Muscle of arm (tissue), 1 donor: ENCODE measurements at regions not wholly inside any gene's neighbourhood (a gene's known extent, or its start where the extent isn't known, plus 50 kb on each side); places are given as distances from the start of the nearest gene placed in this dataset.
A peak's percentile ranks its signal among the peaks of the same experiment; 100 is the strongest.

Source experiments
- DNase-seq: peaks from one replicate; pipeline ENCODE4 v3.0.0-alpha.2; 2013

DNA sequence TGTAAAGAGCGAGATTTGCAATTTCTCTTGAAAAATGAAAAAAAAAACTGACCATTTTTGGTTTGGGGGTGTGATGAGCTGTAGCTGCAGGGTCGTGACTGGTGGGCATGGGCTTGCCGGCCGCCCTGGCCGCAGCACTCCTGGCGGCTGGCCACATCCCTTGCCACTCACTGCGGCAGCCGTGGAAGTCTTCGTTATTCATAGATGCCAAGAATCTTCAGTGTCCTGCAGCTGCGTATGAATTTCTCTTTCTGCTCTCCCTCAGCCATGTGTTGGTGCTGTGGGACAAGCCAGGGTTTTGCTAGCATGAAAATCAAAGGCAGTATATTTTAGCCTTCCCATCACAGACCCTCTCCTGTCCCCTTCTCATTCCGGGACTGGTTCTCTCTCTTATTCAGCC lies 151.7 kb upstream of the TSHZ3 start:
- peak; percentile 6 for DNase-seq

DNA sequence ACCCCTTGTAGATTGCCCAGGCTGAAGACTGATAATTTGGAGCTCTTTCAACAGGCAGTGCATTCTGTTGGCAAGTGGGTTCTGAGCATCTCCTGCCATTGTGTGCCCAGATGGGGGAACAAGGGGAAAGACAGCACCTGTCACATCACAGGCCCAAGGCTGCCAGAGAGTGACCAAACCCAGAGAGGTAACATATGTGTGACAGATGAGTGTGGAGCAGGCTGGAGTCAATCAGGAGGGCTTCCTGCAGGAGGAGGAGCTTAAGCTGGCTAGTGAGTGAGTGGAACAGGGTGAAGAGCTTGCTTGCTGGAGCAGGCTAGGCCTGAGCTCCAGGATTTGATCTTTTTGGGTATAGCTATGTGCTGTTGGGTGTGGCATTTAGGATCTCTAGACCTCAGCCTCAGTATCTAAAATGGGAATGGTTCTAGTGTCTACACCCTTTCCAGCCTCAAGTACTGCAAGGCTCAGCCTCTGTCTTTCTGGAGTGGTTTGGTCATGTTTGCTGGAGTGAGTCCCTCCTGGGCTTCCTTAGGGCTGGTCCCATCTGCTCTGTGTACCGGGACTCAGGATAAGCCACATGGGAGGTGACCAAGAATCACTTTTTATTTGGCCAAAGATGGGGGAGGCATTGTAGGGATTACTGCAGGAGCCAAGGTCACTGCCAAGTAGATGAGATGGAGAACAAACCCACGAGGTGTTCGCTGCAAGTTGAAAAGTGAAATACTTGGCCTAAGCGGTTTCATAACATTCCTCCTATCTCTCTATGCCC lies 152.4 kb upstream of the TSHZ3 start:
- DNase-seq = no peak

DNA sequence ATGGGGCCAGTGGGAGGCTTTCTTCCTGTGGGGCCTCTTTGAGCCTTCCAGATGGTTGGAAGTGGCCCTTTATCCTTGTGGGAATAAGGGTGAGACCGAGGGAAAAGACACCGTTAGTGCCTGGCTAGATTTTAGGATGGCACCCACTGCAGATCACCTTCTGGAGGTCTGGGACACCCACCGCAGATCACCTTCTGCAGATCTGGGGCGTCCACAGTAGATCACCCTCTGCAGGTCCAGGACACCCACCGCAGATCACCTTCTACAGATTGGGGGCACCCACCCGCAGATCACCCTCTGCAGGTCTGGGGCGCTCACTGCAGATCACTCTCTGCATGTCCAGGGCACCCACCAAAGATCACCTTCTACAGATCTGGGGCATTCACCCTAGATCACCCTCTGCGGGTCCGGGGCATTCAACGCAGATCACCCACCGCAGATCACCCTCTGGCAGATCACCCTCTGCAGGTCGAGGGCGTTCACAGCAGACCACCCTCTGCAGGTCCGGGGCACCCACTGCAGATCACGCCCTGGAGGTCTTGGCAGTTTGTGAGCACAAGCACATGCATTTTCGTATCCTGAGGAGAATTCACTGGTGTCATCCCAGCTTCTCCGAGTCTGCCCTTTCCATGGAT lies 153.4 kb upstream of the TSHZ3 start:
- no peak for DNase-seq

GRCh38 chr19:31503211-31503610 lies 154.0 kb upstream of the TSHZ3 start:
- no peak for DNase-seq

- DNase-seq = no peak
Observed at GRCh38 chr19:31504221-31504620, 155.0 kb upstream of the TSHZ3 start.

DNA sequence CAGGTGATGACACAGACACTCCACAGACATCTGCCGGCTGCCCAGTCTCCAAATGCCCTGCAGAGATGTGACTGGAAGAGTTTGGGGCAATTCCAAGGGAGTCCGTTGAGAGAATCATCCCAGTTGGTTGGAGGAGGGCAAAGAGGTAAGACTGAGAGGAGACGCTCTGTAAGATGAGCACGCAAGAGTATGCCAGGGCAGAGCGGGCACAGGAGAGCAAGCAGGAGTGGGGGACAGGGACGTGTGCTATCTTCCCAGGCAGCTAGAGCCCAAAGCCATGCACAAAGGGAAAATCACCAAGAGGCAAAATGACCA lies 156.3 kb upstream of the TSHZ3 start:
- no peak for DNase-seq

- no peak for DNase-seq
Observed at GRCh38 chr19:31506102-31506501, 156.9 kb upstream of the TSHZ3 start.

DNA sequence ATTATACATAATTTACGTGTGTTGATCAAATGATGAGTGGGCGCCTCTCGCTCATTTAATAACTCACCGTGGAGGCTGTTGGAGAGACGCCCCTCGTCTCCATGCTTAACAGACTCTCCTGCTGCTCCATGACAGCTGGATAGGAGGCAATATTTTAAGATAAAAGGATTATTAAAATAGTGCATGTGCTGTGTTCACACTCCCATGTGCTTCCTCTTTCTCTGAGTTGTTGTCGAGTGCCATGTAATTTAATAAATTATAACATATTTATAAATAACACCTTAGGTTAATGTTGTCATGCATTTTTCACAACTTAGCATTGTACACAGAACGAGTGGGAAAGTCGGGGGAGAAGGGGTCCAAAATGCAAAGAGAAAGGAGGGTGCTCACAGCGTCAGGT lies 161.4 kb upstream of the TSHZ3 start:
- DNase-seq = no peak

DNA sequence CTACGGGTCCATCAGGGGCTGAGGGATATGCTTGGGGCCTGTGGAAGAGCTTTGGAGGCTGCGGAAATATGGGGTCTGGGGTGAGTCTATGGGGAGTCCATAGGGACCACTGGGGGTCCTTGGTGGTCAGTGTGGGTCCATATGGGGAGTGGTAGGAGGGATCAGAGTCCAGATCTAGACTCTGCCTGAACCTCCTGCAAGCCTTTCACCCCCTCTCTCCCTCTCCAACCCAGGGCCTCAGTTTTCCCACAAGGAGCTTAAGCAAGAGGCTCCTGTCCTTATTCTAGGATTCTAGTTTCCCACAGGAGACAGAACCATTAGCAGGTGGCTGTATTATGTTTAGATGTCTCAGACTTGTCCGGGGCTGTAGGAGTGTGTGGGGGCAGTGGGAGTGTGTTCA lies 161.9 kb upstream of the TSHZ3 start:
- no peak for DNase-seq

GRCh38 chr19:31511696-31512095 lies 162.5 kb upstream of the TSHZ3 start:
- no peak for DNase-seq

- DNase-seq = no peak
Observed at GRCh38 chr19:31512181-31512970, 163.1 kb upstream of the TSHZ3 start.

DNA sequence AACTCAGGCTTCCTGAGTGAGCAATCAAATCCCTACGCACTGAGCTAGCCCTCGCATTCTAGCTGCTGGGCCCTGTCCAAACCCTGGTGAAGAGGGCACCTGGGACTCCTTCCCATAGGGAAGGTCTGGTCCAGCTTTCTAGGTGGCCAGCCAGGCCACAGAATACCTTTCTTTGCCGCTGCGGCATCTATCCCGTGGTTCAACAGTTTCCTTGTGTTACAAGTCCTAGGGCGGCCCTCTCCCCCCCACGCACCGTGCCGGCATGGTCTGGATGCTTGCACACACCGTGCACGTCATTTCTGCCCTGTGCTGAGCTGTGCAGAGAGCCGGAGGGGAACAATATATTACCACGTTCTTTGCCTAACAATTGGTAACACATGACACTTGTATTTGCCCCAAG lies 164.6 kb upstream of the TSHZ3 start:
- DNase-seq = no peak

DNA sequence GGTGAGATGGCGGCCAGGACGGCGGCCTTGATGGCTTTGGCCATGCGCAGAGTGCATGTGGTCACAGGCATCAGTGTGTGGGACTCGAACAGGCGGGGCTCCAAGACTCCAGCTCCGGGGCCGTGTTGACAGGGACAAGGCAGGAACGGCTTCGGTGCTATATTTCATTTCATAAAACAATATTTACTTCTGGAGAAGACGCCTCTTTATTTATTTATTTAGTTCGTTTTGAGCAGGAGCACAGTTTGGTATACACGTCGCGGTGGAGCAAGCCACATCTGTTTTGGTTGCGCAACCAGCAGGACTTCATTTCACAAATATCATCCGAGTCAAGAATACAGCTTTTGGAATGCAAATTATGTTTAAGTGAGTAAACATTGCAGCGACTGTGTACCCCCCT lies 166.7 kb upstream of the TSHZ3 start:
- no peak for DNase-seq

DNA sequence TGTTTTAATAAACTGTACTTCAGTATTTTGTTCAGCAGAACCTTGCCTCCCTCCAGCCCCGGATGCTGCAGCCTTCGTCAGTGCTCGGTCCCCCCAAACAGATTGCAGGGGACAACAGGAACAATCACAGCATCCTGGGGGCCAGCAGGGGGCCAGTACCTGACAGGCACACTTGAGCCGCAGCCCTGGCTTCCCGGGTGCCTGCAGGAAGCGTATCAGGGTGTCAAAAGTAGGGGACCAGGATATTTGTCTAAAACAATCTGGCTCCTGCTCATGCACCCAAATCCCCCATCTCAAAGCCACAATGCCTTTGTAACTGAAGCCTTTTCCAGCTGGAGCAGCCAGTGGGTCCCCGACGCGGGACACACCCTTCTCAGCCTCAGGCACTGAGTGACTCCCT lies 167.5 kb upstream of the TSHZ3 start:
- DNase-seq = no peak

DNA sequence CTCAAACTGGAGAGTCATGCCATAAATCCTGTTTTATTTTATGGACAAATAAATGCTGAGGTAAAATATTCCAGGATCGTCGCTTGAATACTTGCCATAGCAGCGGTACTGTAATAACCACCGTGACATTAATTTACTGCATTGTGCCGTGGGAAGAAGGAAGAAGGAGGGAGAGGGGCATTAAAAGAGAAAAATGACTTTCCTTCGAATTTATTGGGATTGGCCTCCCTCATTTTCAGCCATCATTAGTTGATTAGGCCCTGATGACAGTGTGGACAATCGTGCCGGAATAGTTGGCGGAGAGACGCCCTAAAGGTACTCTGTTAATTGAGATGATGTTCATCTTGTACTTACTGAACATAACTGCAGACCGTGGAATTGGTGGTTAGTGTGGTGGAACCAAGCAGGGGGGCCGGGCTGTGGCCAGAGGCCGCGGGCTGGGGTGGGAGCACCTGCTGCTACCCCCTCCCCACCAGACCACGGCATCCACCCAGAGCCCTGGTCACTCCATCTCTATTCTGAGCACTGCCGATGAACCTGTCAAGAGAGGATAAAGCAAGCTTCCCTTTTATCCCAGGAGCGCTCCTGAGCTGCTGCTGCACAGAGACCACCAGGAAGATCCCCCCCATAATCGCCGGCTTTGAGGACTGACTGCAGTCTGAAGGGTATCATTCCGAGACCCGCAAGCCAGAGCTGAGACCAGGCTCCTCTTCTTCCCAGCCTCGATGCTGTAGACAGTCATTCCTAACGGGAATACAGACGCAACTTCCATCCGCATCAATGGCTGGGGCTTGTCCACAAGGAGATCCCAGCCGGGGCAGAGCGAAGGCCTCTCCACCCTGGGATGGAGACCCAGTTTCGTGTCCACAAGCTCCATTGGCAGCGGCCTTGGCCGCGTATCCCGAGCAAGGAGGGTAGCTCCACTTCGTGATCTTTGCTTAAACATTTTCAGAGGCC lies 168.3 kb upstream of the TSHZ3 start:
- no peak for DNase-seq

GRCh38 chr19:31518216-31519020 lies 169.2 kb upstream of the TSHZ3 start:
- DNase-seq = no peak

DNA sequence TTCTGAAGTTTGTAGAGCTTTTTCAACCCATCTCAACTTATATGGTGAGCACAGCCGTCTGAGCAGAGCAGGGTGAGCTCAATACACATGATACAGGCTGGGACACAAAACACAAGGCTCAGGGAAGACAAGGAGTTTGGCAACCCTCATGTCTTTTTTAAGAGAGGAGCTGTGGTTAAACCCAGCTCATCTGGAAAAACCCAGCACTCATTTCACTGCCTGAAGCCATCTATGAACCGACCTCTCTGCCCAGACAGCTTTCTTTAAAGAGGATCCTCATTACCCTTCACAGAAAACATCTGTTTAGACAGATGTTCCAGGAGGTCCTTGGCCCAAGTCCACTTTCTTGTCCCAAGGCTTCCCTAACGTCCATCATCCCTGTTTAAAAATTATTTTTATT lies 170.0 kb upstream of the TSHZ3 start:
- DNase-seq = peak; percentile 35

- no peak for DNase-seq
Observed at GRCh38 chr19:31519908-31520307, 170.7 kb upstream of the TSHZ3 start.

DNA sequence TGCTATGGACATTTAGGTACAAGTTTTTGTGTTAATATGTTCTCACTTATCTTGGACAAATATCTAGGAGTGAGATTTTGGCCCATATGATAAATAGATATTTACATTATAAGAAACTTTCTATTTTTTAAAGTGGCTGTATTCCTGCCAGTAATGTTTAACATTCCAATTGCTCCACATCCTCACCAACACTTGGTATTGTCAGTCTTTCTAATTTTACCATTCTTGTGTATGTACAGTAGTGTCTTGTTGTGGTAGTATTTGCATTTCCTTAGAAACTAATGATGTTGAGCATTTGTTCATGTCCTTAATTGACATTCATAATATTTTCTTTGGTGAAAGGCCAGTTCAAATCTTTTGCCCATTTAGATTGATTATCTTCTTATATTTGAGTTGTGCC lies 171.4 kb upstream of the TSHZ3 start:
- DNase-seq = no peak

DNA sequence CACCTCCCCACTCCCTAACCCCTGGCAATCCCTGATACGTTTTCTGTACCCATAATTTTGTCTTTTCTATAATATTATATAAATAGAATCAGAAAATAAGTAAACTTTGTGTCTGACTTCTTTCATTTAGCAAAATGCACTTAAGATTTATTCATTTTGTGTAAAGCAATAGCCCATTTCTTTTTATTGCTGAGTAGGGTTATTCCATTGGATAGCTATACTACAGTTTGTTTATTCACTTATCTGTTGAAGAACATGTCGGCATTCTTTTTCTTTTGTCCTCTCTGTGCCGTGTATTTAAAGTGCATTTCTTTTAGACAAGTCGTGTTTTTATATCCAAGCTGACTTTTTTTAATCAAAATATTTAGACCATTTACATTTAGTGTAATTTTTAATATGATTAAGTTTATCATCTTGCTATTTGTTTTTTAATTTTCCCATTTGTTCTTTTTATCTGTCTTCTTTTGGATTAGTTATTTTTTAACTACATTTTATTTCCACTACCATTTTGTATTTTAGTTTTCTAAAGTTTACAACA lies 176.4 kb upstream of the TSHZ3 start:
- no peak for DNase-seq

DNA sequence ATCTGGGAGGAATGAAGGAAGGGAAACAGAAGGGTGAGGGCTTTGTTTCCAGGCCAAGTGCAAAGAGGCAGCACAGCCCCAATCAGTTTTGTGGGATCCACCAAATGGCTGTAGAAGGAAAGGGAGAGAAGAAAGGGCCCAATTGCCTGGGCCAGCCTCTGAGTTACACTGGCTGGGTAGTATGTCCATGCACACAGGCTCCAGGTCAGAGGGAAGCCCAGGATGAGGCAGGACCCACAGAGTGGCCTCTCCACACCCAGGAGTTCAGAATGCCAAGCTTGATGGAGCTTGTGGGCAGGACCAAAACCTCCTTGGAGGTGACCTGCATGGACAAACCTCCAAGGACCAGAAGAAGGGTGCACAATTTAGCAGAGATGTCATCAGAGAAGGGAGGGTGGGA lies 178.2 kb upstream of the TSHZ3 start:
- no peak for DNase-seq
